Adrenal gland (tissue), 5 donors: ENCODE measurements at regions not wholly inside any gene's neighbourhood (a gene's known extent, or its start where the extent isn't known, plus 50 kb on each side); places are given as distances from the start of the nearest gene placed in this dataset.

Experiments used
- CTCF ChIP-seq, 6 experiments: fragments of 450-650 bp in 4 of 6; fragments of 200-600 bp in 2 of 6; sonication (generic) in 1 of 6; IDR thresholded peaks; 1 replicate in 5 of 6; 2 replicates in 1 of 6; pipeline versions ENCODE4 v1.5.1 to v1.8.0; 2016 to 2021; ENCODE audit warnings: antibody characterized with exemption in 6 of 6, mild to moderate bottlenecking in 2 of 6, moderate library complexity in 1 of 6
- POLR2A ChIP-seq, 2 donors: fragments of 450-650 bp; IDR thresholded peaks; one replicate each; pipeline ENCODE4 v1.6.1; 2017; ENCODE audit warnings: antibody characterized with exemption in 2 of 2, mild to moderate bottlenecking in 2 of 2, moderate library complexity in 1 of 2
- donor health status: DM: no; HTN: no; CAD: no.

DNA sequence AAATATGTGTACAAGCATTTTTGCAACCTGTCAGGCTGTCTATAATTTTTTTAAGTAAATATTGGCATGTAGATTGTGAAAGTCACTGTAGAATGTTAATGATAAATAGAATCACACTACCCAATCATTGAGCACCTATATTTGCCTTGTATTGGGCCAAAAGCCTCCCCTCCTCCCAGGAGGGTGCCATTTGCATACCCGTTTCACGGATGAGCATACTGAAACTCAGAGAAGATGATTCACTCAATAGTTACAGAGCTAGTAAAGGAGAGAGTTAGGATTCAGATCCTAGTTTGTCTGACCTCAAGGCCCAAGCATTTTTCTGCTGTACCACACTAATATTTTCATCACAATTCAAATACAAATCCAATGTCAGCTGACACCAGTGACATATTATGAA lies 299.7 kb upstream of the CDH11 start:
- TF ChIP-seq CTCF (IDR thresholded peaks at IDR 0.05): no peak
- no peak for TF ChIP-seq POLR2A (IDR thresholded peaks at IDR 0.05)
